ENCODE measurements at regions not wholly inside any gene's neighbourhood (a gene's known extent, or its start where the extent isn't known, plus 50 kb on each side); places are given as distances from the start of the nearest gene placed in this dataset.

DNA sequence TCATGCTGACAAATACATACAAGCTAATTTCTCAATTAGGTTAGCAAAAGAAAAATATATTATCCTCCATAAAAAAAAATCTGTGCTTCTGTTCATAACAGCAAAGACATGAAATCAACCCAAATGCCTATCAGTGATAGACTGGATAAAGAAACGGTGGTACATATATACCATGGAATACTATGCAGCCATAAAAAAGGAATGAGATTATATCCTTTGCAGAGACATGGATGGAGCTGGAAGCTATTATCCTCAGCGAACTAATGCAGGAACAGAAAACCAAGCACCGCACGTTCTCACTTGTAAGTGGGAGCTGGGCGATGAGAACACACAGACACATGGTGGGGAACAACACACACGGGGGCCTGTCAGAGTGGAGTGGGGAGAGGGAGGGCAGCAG is 84.0 kb upstream of the PALMD start:
- DNase-seq (ENCODE audit: low read depth): no peak
- TF ChIP-seq, protein P1, sequence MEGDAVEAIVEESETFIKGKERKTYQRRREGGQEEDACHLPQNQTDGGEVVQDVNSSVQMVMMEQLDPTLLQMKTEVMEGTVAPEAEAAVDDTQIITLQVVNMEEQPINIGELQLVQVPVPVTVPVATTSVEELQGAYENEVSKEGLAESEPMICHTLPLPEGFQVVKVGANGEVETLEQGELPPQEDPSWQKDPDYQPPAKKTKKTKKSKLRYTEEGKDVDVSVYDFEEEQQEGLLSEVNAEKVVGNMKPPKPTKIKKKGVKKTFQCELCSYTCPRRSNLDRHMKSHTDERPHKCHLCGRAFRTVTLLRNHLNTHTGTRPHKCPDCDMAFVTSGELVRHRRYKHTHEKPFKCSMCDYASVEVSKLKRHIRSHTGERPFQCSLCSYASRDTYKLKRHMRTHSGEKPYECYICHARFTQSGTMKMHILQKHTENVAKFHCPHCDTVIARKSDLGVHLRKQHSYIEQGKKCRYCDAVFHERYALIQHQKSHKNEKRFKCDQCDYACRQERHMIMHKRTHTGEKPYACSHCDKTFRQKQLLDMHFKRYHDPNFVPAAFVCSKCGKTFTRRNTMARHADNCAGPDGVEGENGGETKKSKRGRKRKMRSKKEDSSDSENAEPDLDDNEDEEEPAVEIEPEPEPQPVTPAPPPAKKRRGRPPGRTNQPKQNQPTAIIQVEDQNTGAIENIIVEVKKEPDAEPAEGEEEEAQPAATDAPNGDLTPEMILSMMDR (IDR thresholded peaks at IDR 0.05; ENCODE audit: control insufficient read depth, extremely low read depth, insufficient read depth): no peak
- no peak overlapping the region for H3K4me3 ChIP-seq (ENCODE audit: low read depth, low read length)

GRCh38 chr1:99565606-99566289 is 80.2 kb upstream of the PALMD start:
- no peak for DNase-seq (ENCODE audit: low read depth)
- TF ChIP-seq, protein P1 (IDR thresholded peaks at IDR 0.05; ENCODE audit: control insufficient read depth, extremely low read depth, insufficient read depth): no peak
- H3K4me3 ChIP-seq (ENCODE audit: low read depth, low read length): no peak overlapping the region

DNA sequence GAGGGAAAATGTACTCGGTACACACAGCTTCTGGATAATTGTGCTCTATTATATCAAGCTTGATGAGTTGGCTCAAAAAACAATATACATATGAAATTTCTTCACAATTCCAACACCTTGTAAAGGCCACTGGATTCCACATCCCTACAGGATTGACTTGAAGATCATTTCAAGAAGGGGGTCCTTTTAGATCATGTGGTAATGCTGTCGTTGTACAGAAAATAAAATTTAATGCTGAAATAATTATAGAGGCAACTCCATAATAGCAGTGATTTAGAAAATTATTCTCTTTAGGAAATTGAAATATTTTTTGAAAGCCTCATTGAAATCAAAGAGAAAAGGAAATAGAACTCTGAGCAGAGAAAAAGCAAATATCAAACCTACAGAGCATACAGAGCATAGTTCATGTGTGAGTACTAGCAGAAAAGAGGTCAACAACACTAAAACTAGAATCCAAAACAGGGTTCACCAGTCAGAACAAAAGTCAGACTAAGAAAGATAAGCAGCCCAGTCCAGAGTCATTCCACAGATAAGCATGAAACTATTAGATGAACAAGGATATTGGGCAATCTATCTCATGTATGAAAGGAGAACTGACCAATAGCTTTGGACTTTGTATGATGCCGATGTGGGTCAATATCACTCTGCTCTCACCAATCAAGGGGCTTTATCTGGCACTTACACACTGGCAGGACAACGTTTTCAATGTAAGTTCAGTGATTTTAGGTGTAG is 79.5 kb upstream of the PALMD start:
- H3K4me3 ChIP-seq (ENCODE audit: low read depth, low read length): no peak overlapping the region
- no peak for DNase-seq (ENCODE audit: low read depth)
- TF ChIP-seq, protein P1 (IDR thresholded peaks at IDR 0.05; ENCODE audit: control insufficient read depth, extremely low read depth, insufficient read depth): no peak

DNA sequence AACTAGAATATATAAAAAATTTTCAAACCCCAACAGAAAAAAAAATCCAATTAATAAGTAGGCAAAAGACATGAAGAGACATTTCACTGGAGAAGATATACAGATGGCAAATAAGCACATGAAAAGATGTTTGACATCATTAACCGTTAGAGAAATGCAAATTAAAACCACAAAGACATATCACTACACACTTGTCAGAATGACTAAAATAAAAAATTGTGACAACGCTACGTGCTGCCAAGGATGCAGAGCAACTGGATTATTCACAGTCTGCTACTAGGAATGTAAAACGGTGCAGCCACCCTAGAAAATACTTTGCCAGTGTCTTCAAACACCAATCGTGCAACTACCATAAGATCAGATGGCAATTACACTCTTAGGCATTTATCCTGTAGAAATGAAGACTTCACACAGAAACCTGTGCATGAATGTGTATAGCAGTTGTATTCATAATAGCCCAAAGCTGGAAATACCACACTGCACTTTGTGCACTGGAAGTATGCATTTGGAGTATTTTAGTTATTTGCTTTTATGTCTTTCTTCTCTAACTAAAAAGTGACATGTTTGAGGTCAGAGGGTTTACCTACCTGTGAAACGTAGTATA is 75.3 kb upstream of the PALMD start:
- no peak for DNase-seq (ENCODE audit: low read depth)
- TF ChIP-seq, protein P1 (IDR thresholded peaks at IDR 0.05; ENCODE audit: control insufficient read depth, extremely low read depth, insufficient read depth): no peak
- H3K4me3 ChIP-seq (ENCODE audit: low read depth, low read length): no peak overlapping the region

DNA sequence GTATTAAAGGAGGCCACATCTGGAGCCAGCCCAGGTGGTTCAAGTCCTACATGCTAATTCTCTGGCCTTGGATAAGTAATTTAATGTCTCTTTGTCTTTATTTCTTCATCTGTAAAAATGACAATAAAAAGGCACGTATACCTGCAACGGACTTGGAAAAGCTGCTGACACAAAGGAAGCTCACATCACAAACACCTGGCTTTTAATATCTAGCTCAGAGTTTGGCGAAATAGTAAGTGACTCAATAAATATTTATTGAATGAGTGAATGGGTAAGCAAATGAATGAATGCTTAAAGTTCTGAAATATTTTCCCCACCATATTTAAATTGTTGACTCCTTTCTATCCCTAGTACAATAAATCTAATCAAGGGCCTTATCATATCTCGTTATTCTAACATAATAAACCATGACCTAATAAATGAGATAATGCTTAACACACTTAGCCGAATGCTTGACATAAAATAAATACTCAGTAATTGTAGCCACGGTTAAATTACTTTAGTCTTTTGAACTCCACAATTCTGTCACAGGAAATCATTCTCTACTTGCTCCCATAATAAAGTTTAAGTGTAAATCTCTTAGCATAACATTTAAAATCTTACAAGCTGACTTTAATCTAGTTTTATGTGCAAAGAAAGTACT is 74.7 kb upstream of the PALMD start:
- no peak for DNase-seq (ENCODE audit: low read depth)
- H3K4me3 ChIP-seq (ENCODE audit: low read depth, low read length): no peak overlapping the region
- TF ChIP-seq, protein P1 (IDR thresholded peaks at IDR 0.05; ENCODE audit: control insufficient read depth, extremely low read depth, insufficient read depth): no peak

DNA sequence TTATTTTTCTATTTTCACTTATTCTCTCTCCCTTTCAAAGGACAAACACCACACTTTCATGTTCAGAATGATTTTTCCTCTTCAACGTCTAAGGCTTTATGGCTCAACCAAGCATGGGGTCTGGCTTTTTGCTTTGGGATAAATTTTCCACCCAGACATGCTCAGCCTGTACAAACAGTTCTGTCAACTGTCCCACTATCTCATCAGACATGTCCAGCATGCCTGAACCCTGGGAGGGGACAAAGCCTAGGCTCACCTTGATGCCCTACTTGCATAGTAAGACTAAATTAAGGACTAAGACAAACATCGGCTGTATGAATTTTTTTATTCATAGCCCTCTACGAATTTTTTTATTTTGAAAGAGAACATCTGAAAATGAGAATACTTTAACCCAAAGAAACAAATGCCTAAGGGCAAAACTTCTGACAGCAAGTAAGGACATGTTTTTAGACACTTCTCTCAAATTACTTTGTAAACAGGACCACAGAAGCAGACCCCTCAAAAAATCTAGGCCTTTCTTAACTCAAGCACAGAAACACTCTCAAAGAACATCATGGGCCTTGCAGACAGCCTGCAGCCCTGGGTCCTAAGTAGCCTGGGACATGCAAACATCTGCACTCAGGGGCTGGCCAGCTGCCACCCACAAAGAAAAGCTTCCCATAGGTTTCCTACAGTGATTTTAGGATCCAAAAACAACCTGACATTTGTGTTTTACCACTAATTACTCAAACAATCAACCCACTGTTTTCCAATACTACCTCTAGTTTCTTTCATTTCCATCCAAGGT is 72.3 kb upstream of the PALMD start:
- DNase-seq (ENCODE audit: low read depth): no peak
- TF ChIP-seq, protein P1 (IDR thresholded peaks at IDR 0.05; ENCODE audit: control insufficient read depth, extremely low read depth, insufficient read depth): no peak
- no peak overlapping the region for H3K4me3 ChIP-seq (ENCODE audit: low read depth, low read length)
